GM21619 (cell line): ENCODE measurements at regions not wholly inside any gene's neighbourhood (a gene's known extent, or its start where the extent isn't known, plus 50 kb on each side); places are given as distances from the start of the nearest gene placed in this dataset.
A peak's percentile ranks its signal among the peaks of the same experiment; 100 is the strongest.

Experiments
- ATAC-seq: cut with Tn5 transposase; IDR thresholded peaks from one replicate; pipeline ENCODE4 v1.9.1; 2021; ENCODE audit not compliant: unreplicated experiment

DNA sequence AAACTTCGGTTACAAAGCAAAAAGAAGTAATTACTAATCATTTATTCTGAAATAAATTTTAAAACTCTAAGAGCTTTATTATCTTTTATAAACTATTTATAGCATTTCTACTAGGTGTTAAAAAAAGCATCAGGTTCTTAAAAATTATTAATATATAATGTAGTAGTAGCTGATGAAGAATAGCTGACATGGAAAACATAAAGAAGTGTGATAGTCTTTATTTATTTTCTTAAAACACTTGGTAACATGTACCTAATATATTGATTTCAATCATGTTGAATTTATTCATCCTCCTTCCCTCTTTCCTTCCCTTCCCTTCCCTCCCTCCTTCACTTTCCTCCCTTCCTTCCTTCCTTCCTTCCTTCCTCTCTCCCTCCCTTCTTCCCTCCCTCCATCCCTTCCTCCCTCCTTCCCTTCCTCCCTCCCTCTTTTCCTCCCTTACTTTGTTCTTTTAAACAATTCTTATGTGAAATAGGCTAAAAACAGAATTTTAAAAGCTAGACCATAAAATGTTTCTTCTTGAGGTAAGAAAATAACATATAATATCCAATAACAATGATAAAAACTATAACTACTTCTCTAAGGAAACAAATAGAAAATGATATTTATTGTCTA is 913.9 kb upstream of the MAP3K7 start:
- no peak for ATAC-seq

DNA sequence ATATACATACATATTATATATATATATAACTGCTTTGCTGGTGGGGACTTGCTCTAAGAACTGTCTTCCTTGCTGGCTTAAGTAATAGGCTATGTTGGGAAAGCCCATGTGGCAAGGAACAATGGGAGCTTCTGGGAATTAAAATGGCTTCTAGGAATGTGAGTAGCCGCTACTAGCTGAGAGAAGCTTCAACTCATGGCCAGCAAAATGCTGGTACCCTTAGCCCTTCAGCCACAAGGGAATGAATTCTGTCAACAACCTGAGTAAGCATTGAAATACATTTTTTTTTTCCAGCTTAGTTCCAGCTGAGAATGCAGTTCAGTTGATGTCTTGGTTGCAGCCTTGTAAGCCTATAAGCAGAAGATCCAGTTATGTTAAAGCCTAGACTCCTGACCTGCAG is 911.7 kb upstream of the MAP3K7 start:
- no peak for ATAC-seq

DNA sequence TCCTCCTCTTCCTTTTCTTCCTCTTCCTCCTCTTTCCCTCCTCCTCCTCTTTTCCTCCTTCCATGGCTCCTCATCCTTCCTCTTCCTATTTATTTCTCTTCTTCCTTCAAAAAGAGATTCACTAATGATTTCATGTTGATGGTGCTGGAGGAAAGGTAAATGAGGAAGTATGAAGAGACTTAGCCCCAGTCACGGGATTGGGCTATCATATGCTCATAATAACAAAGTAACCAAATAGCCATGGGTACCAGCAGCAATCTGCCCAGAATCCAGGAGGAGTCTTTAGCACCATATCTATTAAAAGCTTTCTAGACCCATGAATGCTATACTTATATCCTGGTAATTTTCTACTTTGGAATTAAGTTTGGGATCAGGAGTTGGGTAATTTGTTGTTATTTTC is 910.9 kb upstream of the MAP3K7 start:
- no peak for ATAC-seq

DNA sequence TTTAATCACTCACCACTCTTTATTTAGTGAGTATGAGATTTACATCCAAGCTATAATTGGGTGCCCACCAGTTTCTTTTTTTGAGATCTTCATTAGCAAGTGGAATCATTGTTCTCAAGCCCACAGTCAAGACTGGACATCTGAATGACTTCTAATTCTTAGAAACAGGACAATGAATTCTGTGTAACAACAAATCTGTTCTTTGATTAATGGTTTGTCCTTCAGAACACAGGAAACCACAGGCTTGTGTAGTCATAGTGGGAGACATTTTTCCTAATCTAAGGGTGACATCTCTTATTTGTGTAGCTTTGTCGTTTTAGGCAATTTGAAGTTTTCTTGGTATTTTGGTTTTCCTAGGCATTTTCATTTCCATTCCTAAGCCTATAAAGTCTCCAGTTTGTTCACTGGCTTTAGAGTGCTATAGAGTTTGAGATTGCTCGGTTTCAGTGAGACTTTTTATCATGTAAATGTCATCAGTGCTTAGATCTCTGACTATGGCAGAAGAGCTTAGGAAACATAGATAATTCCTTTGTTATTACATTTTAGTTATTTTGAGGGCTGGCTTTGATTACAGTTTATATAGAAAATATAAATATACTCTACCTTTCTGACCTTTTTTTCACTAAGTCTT is 903.9 kb upstream of the MAP3K7 start:
- ATAC-seq = no peak

- ATAC-seq = no peak
Observed at GRCh38 chr6:91487696-91488392, 901.0 kb upstream of the MAP3K7 start.

- peak; percentile 34 for ATAC-seq
Observed at GRCh38 chr6:91486200-91486599, 899.3 kb upstream of the MAP3K7 start.

DNA sequence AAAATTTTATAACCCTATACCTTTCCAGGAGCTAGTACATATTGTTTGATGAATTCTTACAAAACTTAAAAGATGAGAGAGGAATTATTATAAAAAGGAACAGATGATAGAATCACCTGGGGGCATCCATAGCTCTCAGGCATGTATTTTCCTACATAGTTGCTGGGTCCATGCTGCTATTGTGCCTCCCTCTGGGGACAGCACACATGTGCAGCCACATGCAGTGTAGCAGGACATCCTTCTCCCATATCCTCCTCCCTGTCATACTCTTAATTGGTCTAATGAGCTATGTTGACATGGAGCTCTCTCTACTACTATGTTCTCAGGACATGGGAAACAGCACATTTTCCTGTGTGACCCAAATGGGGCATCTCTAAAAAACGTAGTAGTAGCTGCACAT is 898.2 kb upstream of the MAP3K7 start:
- ATAC-seq = no peak

GRCh38 chr6:91483415-91484105 is 896.7 kb upstream of the MAP3K7 start:
- ATAC-seq = peak; percentile 44

- ATAC-seq = peak; percentile 72
Observed at GRCh38 chr6:91482498-91482897, 895.6 kb upstream of the MAP3K7 start.

DNA sequence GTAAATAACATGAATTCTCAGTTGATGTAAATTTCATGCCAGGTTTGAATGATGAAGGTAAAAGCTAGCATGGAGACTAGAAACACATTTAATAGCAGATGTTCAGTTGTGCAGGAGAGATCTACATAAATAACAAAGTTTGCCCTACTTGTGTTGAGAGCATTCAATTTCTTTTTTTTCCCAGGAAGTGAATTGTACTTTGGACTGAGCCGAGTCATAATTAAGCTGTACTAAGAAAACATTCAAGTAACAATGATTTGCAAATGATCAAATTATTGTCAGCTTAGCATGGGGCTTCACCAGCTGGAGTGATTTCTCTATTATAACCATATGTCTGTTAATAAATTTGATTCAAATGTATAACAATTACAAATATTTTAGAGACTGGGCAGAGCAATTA is 893.5 kb upstream of the MAP3K7 start:
- ATAC-seq = no peak

- no peak for ATAC-seq
Observed at GRCh38 chr6:91477688-91478087, 890.8 kb upstream of the MAP3K7 start.

GRCh38 chr6:91476000-91476399 is 889.1 kb upstream of the MAP3K7 start:
- peak; percentile 63 for ATAC-seq

GRCh38 chr6:91465393-91465792 is 878.5 kb upstream of the MAP3K7 start:
- ATAC-seq = no peak

DNA sequence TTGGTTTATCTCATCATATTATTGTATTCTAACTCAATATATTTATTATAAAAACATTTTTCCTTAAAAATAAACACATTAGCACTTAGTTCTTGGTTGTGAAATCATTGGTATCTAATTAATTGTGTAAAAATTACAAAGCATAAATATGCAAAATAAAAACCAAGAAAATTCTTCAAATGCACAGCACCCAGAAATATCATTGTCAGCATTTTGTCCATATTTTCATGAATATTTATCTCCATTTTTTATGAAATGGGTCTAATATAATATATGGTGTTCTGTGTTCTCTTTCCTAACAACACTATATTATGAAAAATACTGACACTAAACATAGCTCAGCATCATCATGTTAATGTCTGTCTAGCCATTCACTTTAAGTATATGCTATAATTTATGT is 877.8 kb upstream of the MAP3K7 start:
- no peak for ATAC-seq

GRCh38 chr6:91464201-91464600 is 877.3 kb upstream of the MAP3K7 start:
- ATAC-seq = peak; percentile 88

DNA sequence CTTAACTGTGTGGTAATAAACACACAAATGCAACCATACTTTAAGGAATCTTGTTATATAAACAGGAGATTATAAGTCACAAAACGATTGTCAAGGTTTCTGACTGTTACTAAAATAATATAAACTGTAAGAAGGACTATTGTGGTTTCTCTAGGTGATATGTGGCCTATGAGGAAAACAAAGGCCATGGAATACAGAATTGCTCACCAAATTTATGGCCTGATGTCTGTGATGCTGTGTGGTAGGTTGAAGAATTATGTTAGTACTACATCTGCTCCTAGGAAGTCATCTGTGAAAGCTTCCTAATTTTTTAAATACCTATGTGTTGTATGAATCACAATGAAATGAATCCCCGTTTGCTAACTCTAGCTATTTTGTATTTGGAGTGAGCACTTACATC is 875.4 kb upstream of the MAP3K7 start:
- no peak for ATAC-seq

GRCh38 chr6:91453224-91453878 is 866.5 kb upstream of the MAP3K7 start:
- ATAC-seq = no peak

GRCh38 chr6:91449539-91449938 is 862.7 kb upstream of the MAP3K7 start:
- ATAC-seq = no peak

GRCh38 chr6:91447530-91448254 is 860.8 kb upstream of the MAP3K7 start:
- no peak for ATAC-seq

GRCh38 chr6:91447081-91447480 is 860.2 kb upstream of the MAP3K7 start:
- no peak for ATAC-seq

GRCh38 chr6:91443405-91443804 is 856.5 kb upstream of the MAP3K7 start:
- no peak for ATAC-seq
